HUES64 (cell line): ENCODE measurements at regions not wholly inside any gene's neighbourhood (a gene's known extent, or its start where the extent isn't known, plus 50 kb on each side); places are given as distances from the start of the nearest gene placed in this dataset.

ENCODE experiments used
- H3K27ac ChIP-seq: 2 replicates; pipeline ENCODE4 v1.7.0; 2013; ENCODE audit warnings: low read depth, low read length, inconsistent platforms
- H3K27me3 ChIP-seq: 2 replicates; pipeline ENCODE4 v1.6.1; 2013; ENCODE audit warnings: mild to moderate bottlenecking, low read length; ENCODE audit not compliant: insufficient read depth
- H3K36me3 ChIP-seq: 2 replicates; pipeline ENCODE4 v1.6.1; 2013; ENCODE audit warnings: mild to moderate bottlenecking, low read length; ENCODE audit not compliant: insufficient read depth
- H3K4me1 ChIP-seq: 2 replicates; pipeline ENCODE4 v1.6.1; 2013; ENCODE audit warnings: mild to moderate bottlenecking, low read length, moderate library complexity; ENCODE audit not compliant: insufficient read depth
- H3K4me3 ChIP-seq: 2 replicates; pipeline ENCODE4 v1.5.1; 2013; ENCODE audit warnings: mild to moderate bottlenecking, low read length, moderate library complexity
- H3K9ac ChIP-seq: 2 replicates; pipeline ENCODE4 v1.6.1; 2013; ENCODE audit warnings: mild to moderate bottlenecking, low read depth, low read length
- H3K9me3 ChIP-seq: 2 replicates; pipeline ENCODE4 v1.6.1; 2013; ENCODE audit warnings: low read depth, low read length; ENCODE audit not compliant: insufficient read depth
- WGBS: fragments of 150-250, 120-280 bp; methylation state at CpG from one replicate; pipeline ENCODE4 v1.1.7; 2013; ENCODE audit warnings: missing lambda C conversion rate; 5-methylcytosine and 5-hydroxymethylcytosine counted together

- Histone ChIP-seq H3K4me1 (no peaks in the 10 kb centered on the region), H3K4me3 (no peak overlapping the region), H3K27ac (no peak overlapping the region), H3K27me3 (no peaks in the 10 kb centered on the region), H3K9me3 (no peaks in the 10 kb centered on the region), H3K36me3 (no peaks in the 10 kb centered on the region), H3K9ac (no peak overlapping the region)
- WGBS = 91% methylated on average over 8 of the region's 10 CpGs
These were observed 248.8 kb downstream of the HS3ST3A1 start for GRCh38 chr17:13352747-13353415.

DNA sequence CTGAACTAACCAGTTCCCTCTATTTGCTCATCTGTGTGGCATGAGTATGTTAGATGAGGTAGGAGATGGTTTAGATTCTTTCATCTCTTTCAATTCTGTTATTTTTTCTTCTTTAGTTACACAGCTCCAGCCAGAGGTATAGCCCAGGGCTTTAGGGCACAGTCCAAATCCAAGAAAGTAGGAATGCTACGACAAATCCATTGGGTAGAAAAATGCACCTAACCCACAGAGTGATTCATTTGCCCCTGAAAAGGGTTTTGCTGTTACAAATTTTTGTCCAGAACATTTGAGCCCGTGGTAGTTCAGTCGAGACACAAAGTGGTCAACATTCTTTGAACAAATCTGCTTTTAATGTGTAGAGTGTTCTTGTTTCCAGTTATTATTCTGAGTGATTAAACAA lies 250.7 kb downstream of the HS3ST3A1 start:
- no peak overlapping the region for H3K4me3 ChIP-seq
- H3K9me3 ChIP-seq = 0 out of 2 replicates have a peak, but pooled peaks cover 3% of the 10 kb centered on the region
- H3K9ac ChIP-seq = no peak overlapping the region
- H3K4me1 ChIP-seq = peaks cover under 1% of the 10 kb centered on the region; the same call in 1 of the 2 replicates
- no peaks in the 10 kb centered on the region for H3K27me3 ChIP-seq
- WGBS = 67% methylated on average over 3 of the region's 3 CpGs
- no peaks in the 10 kb centered on the region for H3K36me3 ChIP-seq
- H3K27ac ChIP-seq = no peak overlapping the region

DNA sequence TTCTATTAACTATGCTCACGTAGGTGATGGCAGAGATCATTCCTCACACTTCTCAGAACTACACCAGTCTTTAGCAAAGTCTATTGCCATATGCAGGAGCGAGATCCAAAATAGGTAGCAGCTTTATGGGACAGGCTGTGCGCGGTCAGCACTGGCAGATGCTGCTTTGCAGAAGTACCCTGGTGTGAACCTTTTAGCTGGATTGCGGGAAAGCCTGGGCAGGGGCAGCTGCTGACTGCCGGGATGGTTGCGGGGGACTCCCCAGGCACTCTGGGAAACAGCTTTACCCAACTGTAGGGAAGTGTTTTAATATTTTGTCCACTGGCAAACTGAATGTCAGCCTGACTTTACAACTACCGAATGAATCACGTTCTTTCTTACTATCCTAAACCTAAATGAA lies 251.3 kb downstream of the HS3ST3A1 start:
- Histone ChIP-seq H3K9ac (no peak overlapping the region), H3K36me3 (no peaks in the 10 kb centered on the region), H3K27ac (no peak overlapping the region), H3K4me1 (peaks cover 6% of the 10 kb centered on the region; the same call in 1 of the 2 replicates), H3K4me3 (no peak overlapping the region), H3K27me3 (no peaks in the 10 kb centered on the region), H3K9me3 (0 out of 2 replicates have a peak, but pooled peaks cover 3% of the 10 kb centered on the region)
- WGBS = 93% methylated on average over 7 of the region's 9 CpGs

DNA sequence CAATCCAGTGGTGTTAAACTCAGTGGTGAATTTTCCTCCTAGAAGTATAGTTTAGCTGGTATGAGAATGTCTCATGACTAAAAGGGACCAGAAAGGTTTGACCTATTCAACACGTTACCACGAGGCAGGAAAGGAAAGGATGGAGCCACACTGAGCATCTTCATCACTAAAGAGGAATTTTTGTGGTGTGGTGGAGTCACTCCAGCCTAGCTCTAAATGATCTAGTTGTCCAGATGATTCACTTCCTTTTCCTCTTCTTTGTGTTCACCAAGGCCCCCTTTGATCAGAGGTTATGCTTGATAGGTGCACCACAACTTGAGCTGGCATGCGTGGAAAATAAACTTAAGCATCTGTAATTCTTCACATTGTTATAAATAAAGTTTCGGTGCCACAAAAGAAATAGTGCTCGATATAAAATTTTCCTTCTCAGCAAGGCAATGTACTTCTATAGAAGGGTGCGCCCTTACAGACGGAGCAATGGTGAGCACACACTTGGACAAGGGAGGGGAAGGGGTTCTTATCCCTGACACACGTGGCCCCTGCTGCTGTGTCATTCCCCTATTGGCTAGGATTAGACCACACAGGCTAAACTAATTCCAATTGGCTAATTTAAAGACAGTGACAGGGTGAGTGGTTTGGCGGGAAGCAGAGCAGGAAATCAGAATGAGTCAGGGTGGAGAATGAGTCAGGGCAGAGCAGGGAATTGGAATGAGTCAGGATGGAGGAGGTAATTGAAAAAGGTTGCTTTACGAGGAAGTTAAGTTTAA lies 254.6 kb downstream of the HS3ST3A1 start:
- H3K4me3 ChIP-seq = no peak overlapping the region
- no peak overlapping the region for H3K9ac ChIP-seq
- H3K27ac ChIP-seq = no peak overlapping the region; the same call in 1 of the 2 replicates
- no peaks in the 10 kb centered on the region for H3K27me3 ChIP-seq
- 84% methylated on average over 9 of the region's 10 CpGs for WGBS
- H3K4me1 ChIP-seq = peaks cover 8% of the 10 kb centered on the region; the same call in 1 of the 2 replicates
- H3K36me3 ChIP-seq = no peaks in the 10 kb centered on the region
- H3K9me3 ChIP-seq = 0 out of 2 replicates have a peak, but pooled peaks cover 3% of the 10 kb centered on the region

DNA sequence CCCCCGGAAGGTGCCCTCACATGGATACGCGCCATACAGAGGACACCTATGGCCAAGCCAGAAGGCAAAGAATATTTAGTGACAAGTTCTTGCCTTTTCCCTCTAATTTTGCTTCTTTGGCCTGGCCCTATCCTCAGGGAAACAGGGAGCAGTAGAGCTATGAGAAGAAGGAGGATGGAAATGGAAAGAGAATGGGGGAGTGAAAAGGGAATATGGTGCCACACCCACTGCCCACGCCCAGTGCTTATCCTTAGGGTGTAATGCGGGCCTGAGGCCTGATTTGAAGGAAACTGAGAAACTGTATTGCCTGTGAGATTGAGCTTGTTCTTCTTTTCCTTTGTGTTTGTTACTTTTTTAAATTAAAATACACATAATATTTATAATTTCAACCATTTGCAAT lies 255.1 kb downstream of the HS3ST3A1 start:
- Histone ChIP-seq H3K27ac (peak overlapping the region; percentile 32; the same call in 1 of the 2 replicates), H3K27me3 (no peaks in the 10 kb centered on the region), H3K4me3 (no peak overlapping the region), H3K4me1 (peaks cover 8% of the 10 kb centered on the region; the same call in 1 of the 2 replicates), H3K36me3 (no peaks in the 10 kb centered on the region), H3K9me3 (0 out of 2 replicates have a peak, but pooled peaks cover 3% of the 10 kb centered on the region), H3K9ac (no peak overlapping the region)
- 74% methylated on average over 5 of the region's 5 CpGs for WGBS

DNA sequence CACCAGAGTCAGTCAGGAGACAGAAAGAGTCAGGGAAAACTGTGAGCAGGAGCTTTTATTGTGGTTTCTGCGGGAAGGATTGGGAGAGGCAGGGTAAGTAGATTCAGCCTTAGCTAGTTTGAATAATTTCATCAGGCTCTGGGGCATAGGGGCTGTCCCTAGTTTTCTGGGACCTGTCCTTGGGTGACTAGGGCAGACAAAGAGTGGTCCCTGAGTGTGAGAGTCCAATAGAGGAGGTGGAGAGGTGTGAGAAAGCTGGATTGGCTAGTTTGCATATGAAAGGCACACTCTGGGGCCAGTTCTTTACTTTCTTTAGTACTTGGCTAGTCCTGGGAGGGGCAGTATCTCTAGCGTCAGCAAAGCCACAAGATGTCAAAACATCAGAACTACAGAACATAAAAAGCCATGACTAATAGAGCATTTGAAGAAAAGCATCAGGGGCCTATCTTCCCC lies 255.6 kb downstream of the HS3ST3A1 start:
- Histone ChIP-seq H3K9ac (no peak overlapping the region), H3K4me3 (no peak overlapping the region), H3K27ac (no peak overlapping the region; the same call in 1 of the 2 replicates), H3K27me3 (no peaks in the 10 kb centered on the region), H3K4me1 (peaks cover 8% of the 10 kb centered on the region; the same call in 1 of the 2 replicates), H3K9me3 (0 out of 2 replicates have a peak, but pooled peaks cover 3% of the 10 kb centered on the region), H3K36me3 (no peaks in the 10 kb centered on the region)
- 33% methylated on average over 2 of the region's 2 CpGs for WGBS

GRCh38 chr17:13338421-13338820 lies 263.3 kb downstream of the HS3ST3A1 start:
- H3K4me3 ChIP-seq = no peak overlapping the region
- H3K9me3 ChIP-seq = no peaks in the 10 kb centered on the region
- WGBS = no CpG with 5 or more reads among the region's 1 CpG
- no peak overlapping the region for H3K27ac ChIP-seq
- no peak overlapping the region for H3K9ac ChIP-seq
- peaks cover 21% of the 10 kb centered on the region for H3K4me1 ChIP-seq
- no peaks in the 10 kb centered on the region for H3K36me3 ChIP-seq
- no peaks in the 10 kb centered on the region for H3K27me3 ChIP-seq

GRCh38 chr17:13337864-13338371 lies 263.8 kb downstream of the HS3ST3A1 start:
- WGBS = 27% methylated on average over 12 of the region's 12 CpGs
- peak overlapping the region; percentile 30 for H3K4me3 ChIP-seq
- H3K9ac ChIP-seq = no peak overlapping the region
- H3K27ac ChIP-seq = no peak overlapping the region
- H3K9me3 ChIP-seq = no peaks in the 10 kb centered on the region
- no peaks in the 10 kb centered on the region for H3K27me3 ChIP-seq
- H3K36me3 ChIP-seq = no peaks in the 10 kb centered on the region
- peaks cover 21% of the 10 kb centered on the region for H3K4me1 ChIP-seq

DNA sequence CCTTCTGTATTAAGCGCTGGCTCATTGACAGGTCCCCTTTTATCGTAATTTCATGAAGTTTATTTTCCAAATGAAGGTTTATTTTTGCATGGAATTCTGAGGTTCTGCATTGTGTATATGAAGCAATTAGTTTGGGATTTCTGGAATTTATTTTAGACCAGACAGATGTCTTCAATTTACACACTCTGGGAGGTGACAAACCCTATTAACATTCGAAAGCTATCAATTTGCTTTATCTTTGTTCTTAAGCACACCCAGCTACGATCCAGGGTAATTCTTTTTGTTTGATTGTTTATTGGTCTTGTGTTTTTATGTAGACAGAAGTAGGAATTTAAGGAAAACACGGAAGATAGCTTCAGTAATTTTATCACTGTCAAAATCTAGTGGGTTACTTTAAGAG lies 264.6 kb downstream of the HS3ST3A1 start:
- H3K4me1 ChIP-seq = peaks cover 21% of the 10 kb centered on the region
- H3K27me3 ChIP-seq = no peaks in the 10 kb centered on the region
- H3K4me3 ChIP-seq = peak overlapping the region; percentile 30
- H3K27ac ChIP-seq = no peak overlapping the region
- no peaks in the 10 kb centered on the region for H3K36me3 ChIP-seq
- no peak overlapping the region for H3K9ac ChIP-seq
- H3K9me3 ChIP-seq = no peaks in the 10 kb centered on the region
- 47% methylated on average over 5 of the region's 5 CpGs for WGBS

GRCh38 chr17:13334374-13334773 lies 267.4 kb downstream of the HS3ST3A1 start:
- 93% methylated on average over 1 of the region's 1 CpG for WGBS
- Histone ChIP-seq H3K27ac (no peak overlapping the region), H3K9ac (no peak overlapping the region), H3K4me1 (peaks cover 21% of the 10 kb centered on the region), H3K4me3 (no peak overlapping the region), H3K27me3 (no peaks in the 10 kb centered on the region), H3K9me3 (no peaks in the 10 kb centered on the region), H3K36me3 (no peaks in the 10 kb centered on the region)

DNA sequence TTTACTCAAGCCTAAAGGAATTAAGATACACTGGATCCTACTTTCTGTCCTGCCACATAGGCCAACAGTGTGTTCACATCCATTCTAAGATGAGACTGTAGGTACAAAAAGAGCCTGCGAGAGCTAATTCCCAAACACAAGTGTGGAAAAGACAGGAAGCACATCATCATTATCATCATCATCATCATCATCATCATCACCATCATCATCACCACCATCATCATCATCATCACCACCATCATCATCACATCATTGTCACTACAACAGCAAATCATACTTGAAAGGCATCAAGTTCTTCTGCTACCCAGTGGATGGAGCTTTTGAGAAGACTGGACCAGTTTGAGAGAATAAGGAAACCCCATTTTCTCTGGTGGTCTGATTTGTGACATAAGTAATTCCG lies 268.1 kb downstream of the HS3ST3A1 start:
- Histone ChIP-seq H3K4me1 (peaks cover 21% of the 10 kb centered on the region), H3K4me3 (no peak overlapping the region), H3K9ac (no peak overlapping the region), H3K9me3 (no peaks in the 10 kb centered on the region), H3K27ac (no peak overlapping the region), H3K27me3 (no peaks in the 10 kb centered on the region), H3K36me3 (no peaks in the 10 kb centered on the region)
- WGBS = 90% methylated on average over 2 of the region's 2 CpGs
